Chondrocyte (in vitro differentiated cells): ENCODE measurements at regions not wholly inside any gene's neighbourhood (a gene's known extent, or its start where the extent isn't known, plus 50 kb on each side); places are given as distances from the start of the nearest gene placed in this dataset.

ENCODE experiments used
- DNase-seq: peaks from one replicate; pipeline ENCODE4 v3.0.0; 2021; ENCODE audit warnings: mixed read lengths, low spot score
- H3K27ac Mint-ChIP-seq: one replicate; pipeline ENCODE4 v1.8.0; 2021; ENCODE audit warnings: mild to moderate bottlenecking, moderate library complexity, mixed read lengths; ENCODE audit not compliant: unreplicated experiment
- H3K27me3 Mint-ChIP-seq: 2 replicates; pipeline ENCODE4 v1.8.0; 2021; ENCODE audit warnings: low read depth, mixed read lengths
- H3K36me3 Mint-ChIP-seq: 2 replicates; pipeline ENCODE4 v1.8.0; 2021; ENCODE audit warnings: low read depth, mixed read lengths
- H3K4me1 Mint-ChIP-seq: 2 replicates; pipeline ENCODE4 v1.8.0; 2021; ENCODE audit warnings: low read depth, mild to moderate bottlenecking, mixed read lengths
- H3K4me3 Mint-ChIP-seq: one replicate; pipeline ENCODE4 v1.8.0; 2021; ENCODE audit warnings: mild to moderate bottlenecking, moderate library complexity, mixed read lengths; ENCODE audit not compliant: unreplicated experiment
- H3K9me3 Mint-ChIP-seq: 2 replicates; pipeline ENCODE4 v1.8.0; 2021; ENCODE audit warnings: low read depth, mixed read lengths
- TF ChIP-seq, protein P1 (sequence below): fragments of 200-600 bp; sonication (generic); IDR thresholded peaks from 2 replicates; pipeline ENCODE4 v1.5.0; 2021; ENCODE audit warnings: antibody characterized with exemption, mild to moderate bottlenecking, moderate library complexity

DNA sequence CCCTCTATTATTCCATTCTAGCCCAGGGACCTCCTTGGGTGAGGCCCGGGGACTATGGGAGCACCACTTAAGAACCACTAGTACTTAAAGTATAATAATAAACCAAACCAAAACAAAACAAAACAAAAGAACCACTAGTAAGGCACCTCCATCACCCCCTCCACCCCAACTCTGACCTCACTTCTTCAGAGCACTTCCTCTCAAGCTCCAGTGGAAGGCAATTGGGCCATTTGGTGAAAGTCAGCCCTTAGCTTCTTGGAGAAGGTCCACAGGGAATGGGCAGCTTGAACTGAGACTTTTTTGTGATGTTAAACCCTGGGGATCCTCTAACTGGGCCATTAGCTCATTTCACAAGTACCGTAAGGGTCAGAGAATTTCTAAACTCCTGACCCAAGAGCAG is 237.3 kb downstream of the RHOU start:
- no peak for DNase-seq
- no peak overlapping the region for H3K27ac Mint-ChIP-seq
- TF ChIP-seq, protein P1, sequence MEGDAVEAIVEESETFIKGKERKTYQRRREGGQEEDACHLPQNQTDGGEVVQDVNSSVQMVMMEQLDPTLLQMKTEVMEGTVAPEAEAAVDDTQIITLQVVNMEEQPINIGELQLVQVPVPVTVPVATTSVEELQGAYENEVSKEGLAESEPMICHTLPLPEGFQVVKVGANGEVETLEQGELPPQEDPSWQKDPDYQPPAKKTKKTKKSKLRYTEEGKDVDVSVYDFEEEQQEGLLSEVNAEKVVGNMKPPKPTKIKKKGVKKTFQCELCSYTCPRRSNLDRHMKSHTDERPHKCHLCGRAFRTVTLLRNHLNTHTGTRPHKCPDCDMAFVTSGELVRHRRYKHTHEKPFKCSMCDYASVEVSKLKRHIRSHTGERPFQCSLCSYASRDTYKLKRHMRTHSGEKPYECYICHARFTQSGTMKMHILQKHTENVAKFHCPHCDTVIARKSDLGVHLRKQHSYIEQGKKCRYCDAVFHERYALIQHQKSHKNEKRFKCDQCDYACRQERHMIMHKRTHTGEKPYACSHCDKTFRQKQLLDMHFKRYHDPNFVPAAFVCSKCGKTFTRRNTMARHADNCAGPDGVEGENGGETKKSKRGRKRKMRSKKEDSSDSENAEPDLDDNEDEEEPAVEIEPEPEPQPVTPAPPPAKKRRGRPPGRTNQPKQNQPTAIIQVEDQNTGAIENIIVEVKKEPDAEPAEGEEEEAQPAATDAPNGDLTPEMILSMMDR = no peak
- peaks cover 1% of the 10 kb centered on the region for H3K36me3 Mint-ChIP-seq
- peaks cover 6% of the 10 kb centered on the region for H3K4me1 Mint-ChIP-seq
- no peaks in the 10 kb centered on the region for H3K9me3 Mint-ChIP-seq
- H3K4me3 Mint-ChIP-seq = no peak overlapping the region
- H3K27me3 Mint-ChIP-seq = no peaks in the 10 kb centered on the region

DNA sequence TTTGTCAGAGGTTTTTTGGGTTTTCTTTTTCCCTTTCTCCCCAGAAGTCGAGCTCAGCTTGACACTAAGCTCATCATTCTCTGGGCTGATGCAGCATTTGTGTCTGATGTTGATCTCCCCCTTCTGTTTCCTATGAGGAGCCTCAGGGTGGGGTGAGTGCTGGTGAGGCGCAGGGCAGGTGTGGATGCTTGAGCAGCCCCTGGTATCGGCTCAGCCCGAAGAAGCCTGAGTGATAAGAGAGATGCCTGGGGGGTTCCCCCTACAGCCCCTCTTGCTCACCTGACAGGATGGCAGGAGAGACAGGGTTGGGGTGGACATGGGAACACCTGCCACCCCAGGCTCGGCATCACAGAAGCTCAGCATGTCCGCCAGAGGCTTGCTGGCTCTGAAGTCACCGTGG is 239.0 kb downstream of the RHOU start:
- Mint-ChIP-seq H3K27me3 (peaks cover 2% of the 10 kb centered on the region), H3K4me1 (peaks cover 3% of the 10 kb centered on the region), H3K27ac (no peak overlapping the region)

DNA sequence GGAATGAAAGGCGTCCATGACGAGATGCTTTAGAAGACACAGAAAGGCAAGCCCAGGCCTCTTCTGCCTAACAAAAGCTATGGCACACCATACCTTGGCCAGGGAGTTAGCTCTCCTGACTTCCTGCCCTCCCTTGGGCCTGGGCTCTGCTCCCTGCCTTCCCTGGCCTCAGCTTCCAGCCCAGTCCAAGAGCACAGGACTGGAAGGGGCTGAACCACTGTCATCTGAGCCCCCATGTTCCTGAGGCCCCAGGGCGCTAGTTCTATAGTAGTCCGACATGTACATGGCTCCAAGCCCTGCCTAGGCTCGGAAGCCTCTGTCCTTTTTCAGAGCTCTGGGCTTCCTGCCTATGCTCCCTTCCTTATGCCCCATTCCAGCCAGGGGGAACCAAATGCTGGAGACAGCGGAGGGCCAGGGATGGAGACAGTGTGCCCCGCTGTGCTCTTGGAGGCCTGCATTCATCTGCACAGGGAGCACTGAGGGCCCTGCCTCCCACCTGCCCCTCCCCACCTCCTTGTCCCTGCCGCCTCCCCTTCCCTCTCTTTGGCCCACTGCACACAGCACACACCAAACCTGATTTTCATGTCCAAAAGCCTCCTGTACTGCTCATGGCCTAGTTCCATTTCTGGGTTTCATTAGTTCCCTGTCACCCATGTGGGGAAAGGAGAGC is 240.1 kb downstream of the RHOU start:
- Mint-ChIP-seq H3K36me3 (peaks cover 1% of the 10 kb centered on the region), H3K27me3 (peaks cover 4% of the 10 kb centered on the region), H3K27ac (no peak overlapping the region), H3K4me3 (no peak overlapping the region), H3K9me3 (no peaks in the 10 kb centered on the region), H3K4me1 (peaks cover 3% of the 10 kb centered on the region)
- no peak for DNase-seq
- TF ChIP-seq, protein P1 = no peak

More for the DNA sequence above, 239.0 kb downstream of the RHOU start:
- Mint-ChIP-seq H3K4me3 (no peak overlapping the region), H3K36me3 (peaks cover 2% of the 10 kb centered on the region), H3K9me3 (no peaks in the 10 kb centered on the region)
- no peak for DNase-seq
- TF ChIP-seq, protein P1 = no peak

DNA sequence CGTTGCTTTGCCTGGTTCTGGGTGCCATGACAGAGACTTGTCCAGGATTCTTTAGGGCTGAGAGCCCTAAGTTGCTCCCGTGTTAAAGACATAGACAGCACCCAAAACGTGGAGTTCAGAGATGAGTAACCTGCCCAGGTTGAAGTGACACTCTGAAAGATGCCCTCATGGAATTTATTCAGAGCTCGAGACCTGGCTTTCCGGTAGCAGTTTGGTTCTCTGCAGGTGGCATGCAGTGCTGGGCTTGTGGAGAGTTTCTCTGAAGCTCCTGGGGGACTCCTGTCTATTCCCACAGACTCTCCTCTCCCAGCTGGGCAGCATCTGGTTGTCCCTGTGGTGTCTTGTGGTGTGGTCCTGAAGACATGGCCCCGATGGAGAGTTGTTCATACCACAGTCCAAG is 241.0 kb downstream of the RHOU start:
- TF ChIP-seq, protein P1 = no peak
- H3K4me3 Mint-ChIP-seq = no peak overlapping the region
- no peak for DNase-seq
- peaks cover 3% of the 10 kb centered on the region for H3K4me1 Mint-ChIP-seq
- H3K27me3 Mint-ChIP-seq = peaks cover 4% of the 10 kb centered on the region
- H3K36me3 Mint-ChIP-seq = peaks cover 1% of the 10 kb centered on the region
- no peaks in the 10 kb centered on the region for H3K9me3 Mint-ChIP-seq
- no peak overlapping the region for H3K27ac Mint-ChIP-seq

DNA sequence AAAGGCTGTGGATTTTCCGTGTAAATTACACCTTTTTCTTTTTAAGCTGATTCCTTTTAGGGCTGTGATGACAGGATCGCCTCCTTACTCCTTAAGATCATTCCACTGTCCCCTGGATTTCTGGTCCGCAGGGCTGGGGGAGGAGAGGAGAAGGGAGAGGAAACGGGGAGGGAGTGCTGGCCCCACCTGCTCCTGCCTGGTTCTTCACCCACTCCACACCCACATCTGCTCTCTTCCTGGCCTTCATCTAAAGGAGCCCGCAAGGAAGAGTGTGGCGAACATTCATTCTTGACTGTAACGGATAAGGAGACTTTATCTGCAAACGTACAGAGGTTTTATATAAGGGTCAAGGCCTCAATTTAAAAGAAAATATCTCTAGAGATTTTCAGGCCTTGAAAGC is 242.0 kb downstream of the RHOU start:
- Mint-ChIP-seq H3K9me3 (no peaks in the 10 kb centered on the region), H3K27me3 (peaks cover 4% of the 10 kb centered on the region), H3K4me3 (no peak overlapping the region), H3K36me3 (peaks cover 1% of the 10 kb centered on the region), H3K27ac (no peak overlapping the region), H3K4me1 (peaks cover 3% of the 10 kb centered on the region)
- TF ChIP-seq, protein P1 = no peak
- no peak for DNase-seq
